ENCODE measurements at regions not wholly inside any gene's neighbourhood (a gene's known extent, or its start where the extent isn't known, plus 50 kb on each side); places are given as distances from the start of the nearest gene placed in this dataset.
"Not testable (repeated sequence)": the region's sequence is repeated elsewhere in the genome, so short reads cannot be mapped to it uniquely, and the experiment has no call there.

- DNase-seq, result no peak
Measured at GRCh38 chr2:175872721-175873120, 129.3 kb downstream of the LNPK start.

GRCh38 chr2:175872005-175872348 lies 130.1 kb downstream of the LNPK start:
- no peak for DNase-seq

DNA sequence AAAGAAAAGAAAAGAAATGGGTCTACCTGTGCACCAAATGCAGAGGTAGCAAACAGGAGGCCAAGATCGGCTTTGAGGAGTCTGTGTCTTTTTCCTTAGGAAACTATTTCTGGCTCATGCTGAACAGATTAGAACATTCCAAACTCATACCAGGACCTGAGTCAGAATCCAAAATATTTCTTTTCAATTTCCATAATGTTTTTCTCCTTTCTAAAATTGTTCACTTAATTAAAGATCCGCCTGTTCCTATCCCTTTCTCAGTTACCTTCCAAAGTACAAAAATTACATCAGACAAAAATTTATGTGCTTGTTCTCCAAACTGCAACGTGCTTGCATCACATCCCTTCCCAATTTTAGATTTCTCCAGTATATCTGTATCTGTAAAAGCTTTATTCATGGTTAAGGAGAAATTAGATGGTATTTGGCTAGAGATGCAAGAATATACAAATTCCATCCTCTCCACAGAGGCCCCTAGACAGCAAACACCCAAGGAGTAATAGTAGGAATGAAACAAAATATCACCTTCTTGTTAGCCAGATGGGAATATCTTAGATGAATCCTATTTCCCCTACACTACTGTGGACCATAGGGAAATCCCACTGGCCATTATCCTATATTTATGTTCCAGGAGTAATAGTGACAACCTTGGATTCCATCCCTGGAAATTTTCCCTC lies 130.6 kb downstream of the LNPK start:
- no peak for DNase-seq

DNA sequence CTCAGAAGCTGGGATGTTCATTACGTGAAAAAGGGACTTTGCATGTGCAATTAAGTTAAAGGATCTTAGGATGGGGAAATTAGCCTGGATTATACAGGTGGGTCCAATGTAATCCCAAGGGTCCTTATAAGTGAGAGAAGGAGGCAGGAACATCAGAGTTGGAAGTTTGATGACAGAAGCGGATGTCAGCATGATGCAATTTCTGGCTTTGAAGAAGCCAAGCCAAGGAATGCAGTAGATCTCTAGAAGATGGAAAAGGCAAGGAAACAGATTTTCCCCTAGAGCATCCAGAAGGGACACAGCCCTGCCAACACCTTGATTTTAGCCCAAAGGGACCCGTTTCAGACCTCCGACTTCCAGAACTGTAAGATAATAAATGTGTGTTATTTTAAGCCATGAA lies 136.4 kb downstream of the LNPK start:
- DNase-seq, result no peak

DNA sequence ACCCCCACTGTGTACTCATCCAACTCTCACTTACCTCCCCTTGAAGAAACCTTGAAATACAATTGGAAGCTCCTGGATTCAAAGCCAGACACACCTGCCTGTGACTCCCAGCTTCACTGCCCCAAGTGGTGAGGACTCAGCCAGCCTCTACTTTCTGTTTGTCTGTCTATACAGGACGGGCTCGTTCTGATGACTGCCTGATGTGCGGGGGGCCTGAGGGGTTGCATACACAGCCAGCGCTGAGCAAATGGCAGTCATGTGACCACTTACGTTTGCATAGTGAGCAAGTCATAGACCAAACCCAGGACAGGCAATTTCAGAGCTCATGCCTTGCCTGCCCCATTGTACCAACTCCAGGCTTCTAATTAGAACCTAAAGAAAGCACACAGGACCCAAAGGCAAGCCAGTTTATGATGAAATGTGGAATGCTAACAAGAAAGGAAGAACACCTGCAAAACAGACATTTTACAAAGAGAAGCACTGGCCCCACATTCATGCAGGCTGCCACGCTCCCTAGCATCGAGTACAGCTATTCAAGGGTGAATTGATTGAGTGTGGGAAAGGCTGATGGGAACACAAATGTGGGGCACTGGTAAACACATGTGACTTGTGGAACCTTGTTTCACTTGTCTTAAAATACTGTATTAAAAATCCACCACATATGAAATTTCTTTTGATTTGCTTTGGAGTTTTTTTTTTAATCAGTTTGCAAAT lies 137.8 kb downstream of the LNPK start:
- DNase-seq, result no peak

- DNase-seq, result no peak
Measured at GRCh38 chr2:175861958-175862357, 140.1 kb downstream of the LNPK start.

DNA sequence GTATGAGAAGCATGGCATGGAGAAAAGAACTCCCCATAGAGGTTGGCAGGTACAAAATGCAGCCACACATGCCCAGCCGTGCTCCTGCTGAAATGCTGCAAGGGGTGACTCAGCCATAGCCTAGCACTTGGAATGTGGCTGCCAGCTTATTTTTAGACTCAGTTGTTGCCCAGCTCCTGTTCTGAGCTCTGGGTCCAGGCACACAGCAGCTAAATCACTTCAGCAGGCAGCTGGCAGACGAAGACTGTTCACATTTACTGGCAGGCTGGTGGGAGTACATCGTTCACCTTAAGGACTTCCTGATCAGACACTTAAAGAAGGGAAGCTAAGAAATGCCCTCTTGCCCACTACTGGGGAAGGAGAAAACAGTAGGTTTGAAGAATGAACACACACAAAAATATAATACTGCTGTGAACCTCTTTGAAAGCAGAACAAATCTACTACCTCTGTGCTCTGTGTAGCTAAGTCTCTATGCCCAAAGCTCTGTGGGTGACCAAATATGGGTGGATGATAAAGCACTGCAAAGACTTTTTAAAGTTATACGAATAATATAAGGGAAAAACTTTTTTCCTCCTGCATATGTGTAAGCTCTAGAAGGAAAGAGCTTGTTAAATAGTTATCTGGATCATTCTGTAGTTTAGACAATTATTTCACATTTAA lies 146.1 kb downstream of the LNPK start:
- DNase-seq, result no peak

DNA sequence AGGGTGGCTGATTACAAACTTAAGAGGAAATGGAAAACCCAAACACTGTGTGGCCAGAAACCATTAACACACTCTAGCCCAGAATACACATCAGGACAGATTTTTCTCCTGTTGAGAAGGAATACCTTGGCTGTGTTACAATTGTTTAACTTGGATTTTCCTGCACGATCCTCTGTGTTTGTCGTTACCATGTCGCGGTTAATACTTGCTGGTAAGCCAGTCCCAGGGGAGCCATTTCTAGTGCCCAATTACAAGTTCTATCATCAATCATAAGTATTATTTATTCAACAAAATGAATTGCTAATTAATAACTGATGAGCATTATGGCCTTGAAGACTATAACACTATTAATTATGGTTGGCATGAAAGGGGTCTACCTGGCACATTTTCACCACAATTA lies 146.8 kb downstream of the LNPK start:
- no peak for DNase-seq

DNA sequence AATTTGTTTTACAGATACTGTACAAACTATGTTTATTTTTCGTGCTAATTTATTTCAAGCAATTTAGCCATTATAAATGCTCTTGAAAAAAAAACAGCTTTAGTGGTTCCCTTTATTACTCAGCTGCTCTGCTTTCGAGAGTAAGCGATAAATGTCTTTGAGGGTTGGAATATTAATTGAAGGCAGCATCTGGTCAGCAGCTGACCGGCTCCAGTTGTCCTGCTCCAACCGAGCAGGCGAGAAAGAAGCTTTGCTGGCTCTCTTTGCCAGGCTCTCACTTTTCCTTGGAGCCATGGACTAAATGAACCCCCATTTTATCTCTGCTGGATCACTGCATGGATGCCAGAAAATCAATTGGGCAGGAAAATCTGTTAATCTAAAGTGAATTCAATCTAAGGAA lies 147.4 kb downstream of the LNPK start:
- no peak for DNase-seq

DNA sequence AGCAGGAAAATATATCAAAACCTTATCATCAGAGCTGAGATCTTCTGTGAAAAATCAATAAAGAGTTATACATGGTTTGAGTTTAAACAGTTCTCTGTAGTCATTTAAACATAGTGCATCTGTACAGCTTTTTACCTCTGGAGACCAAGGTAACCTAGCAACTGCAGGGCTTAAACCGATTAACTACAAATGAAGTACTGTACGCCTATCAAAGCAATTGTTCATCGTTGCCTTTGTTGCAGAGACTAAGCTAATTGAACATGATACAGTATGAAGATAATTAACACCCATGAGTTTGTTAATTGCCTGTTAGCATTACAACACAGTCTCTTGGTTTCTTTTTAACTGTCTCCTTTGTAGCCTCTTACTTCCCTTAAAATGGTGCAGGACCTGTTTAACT lies 147.9 kb downstream of the LNPK start:
- no peak for DNase-seq

DNA sequence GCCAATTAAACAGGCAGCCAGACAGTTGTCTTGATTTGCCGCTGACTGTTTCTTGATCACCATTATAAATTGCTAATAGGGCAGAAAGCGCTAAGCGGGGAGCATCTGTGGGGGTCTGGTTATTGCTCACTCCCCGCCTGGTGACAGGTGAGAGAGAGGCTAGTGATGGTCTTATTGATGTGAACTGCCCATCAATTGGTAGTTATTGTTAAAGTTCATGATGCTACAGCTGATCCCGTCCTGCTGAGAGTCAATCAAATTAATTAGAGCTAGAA lies 148.5 kb downstream of the LNPK start:
- DNase-seq, result no peak

- no peak for DNase-seq
Measured at GRCh38 chr2:175852879-175853615, 149.0 kb downstream of the LNPK start.

GRCh38 chr2:175847128-175847527 lies 154.9 kb downstream of the LNPK start:
- DNase-seq, result no peak

- no peak for DNase-seq
Measured at GRCh38 chr2:175844169-175844568, 157.9 kb downstream of the LNPK start.

DNA sequence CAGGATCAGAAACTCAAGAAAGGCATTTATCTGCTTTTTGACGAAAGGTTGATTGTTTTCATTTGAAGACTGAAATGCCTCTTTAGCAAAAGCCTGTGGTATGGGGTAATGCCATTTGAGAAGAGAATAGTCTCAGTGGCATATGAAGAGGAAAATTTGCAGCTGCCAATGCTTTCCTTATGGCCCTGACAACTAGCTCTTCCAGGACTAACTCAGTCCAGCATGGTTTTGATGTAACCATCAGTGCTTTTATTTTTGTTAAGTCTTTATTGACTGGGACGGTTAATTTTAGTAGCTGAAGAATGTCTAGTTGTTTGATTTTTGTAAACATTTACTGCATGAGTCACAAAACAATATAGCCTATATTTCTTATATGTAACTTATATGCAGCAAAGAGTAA lies 158.4 kb downstream of the LNPK start:
- no peak for DNase-seq

DNA sequence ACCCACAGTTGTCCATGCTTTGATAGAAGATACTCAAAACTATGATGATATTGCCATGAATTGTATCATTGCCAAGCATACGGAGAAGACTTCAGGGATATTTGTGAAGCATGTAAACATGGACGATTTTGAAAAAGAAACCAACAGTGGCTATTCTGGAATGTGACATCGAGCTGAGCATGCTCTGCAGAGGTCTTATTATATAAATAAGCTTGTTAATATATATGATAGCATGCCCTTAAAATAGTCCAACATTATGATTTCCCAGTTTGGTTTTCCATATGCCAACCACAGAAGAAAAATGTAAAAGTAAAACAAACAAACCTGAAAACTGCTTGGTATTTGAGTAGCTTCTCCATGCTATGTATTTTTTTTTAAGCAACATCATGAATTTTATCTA lies 159.1 kb downstream of the LNPK start:
- DNase-seq, result no peak

DNA sequence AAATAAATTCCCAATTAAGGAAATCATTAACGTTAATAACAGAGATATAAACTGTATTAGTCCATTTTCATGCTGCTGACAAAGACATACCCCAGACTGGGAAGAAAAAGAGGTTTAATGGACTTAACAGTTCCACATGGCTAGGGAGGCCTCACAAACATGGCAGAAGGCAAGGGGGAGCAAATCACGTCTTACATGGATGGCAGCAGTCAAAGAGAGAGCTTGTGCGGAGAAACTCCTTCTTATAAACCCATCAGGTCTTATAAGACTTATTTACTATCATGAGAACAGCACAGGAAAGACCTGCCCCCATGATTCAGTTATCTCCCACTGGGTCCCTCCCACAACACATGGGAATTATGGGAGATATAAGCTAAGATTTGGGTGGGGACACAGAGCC lies 161.3 kb downstream of the LNPK start:
- not testable (repeated sequence) for DNase-seq

GRCh38 chr2:175840256-175840655 lies 161.8 kb downstream of the LNPK start:
- no peak for DNase-seq

GRCh38 chr2:175838979-175839378 lies 163.1 kb downstream of the LNPK start:
- DNase-seq, result no peak

- no peak for DNase-seq
Measured at GRCh38 chr2:175837046-175837445, 165.0 kb downstream of the LNPK start.

GRCh38 chr2:175836361-175836760 lies 165.7 kb downstream of the LNPK start:
- no peak for DNase-seq

GRCh38 chr2:175834477-175834876 lies 167.6 kb downstream of the LNPK start:
- no peak for DNase-seq

DNA sequence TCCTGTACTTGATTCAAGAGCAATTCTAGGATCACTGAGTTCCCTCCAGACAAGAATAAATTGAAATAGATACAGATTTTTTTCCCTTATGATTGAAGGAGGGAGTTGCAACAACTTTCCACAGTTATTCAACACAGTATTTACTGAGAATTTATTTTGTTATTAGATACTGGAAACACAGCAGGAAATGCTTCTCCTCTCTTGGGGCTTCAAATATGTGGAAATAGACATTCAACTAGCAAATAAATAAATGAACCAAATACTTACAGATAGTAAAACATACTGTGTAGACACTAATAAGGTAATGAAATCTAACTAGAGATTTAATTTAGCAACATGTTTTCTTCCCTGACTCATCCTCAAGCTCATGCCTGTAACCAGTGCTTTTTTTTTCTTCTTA lies 169.2 kb downstream of the LNPK start:
- DNase-seq, result no peak

DNA sequence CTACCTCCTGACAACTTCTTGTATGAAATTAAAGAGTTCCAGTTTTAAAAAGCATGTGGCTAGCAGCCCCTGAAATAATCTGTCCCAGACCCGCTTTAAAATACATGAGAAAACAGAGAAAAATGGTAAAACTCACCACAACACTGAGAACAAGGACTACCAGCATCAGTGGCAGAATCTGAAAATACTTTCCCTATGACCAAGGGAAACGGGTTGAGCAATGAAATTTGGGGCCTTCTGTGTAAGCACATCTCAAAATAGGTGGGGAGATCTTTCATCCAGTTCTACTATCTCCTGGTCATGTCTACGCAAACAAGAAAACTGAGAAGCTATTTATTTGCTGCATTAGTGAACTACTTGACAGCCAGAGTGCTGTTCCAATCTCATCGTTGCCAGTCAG lies 172.3 kb downstream of the LNPK start:
- no peak for DNase-seq
